ENCODE measurements at regions not wholly inside any gene's neighbourhood (a gene's known extent, or its start where the extent isn't known, plus 50 kb on each side); places are given as distances from the start of the nearest gene placed in this dataset.

DNA sequence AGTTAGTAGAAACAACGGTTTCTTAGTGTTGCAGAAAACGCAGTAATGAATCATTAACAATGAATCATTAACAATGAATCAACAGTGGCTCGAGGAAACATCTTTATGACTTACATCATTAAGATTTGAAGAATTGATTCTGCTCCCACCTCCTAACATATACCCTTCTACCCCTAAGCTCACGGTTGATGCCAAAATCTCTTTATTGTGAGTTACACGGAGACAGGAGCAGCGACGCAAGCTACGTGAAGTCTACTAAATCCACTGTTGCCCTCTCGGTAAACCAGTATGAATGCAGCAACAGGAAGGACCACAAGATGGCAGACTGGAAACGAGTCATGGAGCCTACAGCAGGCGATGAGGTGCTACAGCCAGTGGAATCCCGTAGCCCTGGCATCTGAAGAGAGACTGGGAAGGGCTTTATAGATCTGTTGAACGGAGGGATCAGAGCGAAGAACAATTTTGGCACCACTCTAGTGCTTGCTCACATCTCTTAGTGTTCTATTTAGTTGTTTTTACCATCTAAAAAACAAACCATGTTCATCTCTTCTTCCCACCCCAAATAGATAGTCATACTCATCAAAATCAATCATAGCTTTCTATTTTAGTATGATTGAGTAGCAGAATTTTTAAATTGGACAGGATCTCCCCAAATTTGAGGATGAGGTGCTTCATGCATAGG, 332.7 kb downstream of the DUSP6 start:
- H3K27ac Mint-ChIP-seq, result no peak overlapping the region
- H3K4me1 Mint-ChIP-seq, result peaks cover 2% of the 10 kb centered on the region
- TF ChIP-seq, protein P1, sequence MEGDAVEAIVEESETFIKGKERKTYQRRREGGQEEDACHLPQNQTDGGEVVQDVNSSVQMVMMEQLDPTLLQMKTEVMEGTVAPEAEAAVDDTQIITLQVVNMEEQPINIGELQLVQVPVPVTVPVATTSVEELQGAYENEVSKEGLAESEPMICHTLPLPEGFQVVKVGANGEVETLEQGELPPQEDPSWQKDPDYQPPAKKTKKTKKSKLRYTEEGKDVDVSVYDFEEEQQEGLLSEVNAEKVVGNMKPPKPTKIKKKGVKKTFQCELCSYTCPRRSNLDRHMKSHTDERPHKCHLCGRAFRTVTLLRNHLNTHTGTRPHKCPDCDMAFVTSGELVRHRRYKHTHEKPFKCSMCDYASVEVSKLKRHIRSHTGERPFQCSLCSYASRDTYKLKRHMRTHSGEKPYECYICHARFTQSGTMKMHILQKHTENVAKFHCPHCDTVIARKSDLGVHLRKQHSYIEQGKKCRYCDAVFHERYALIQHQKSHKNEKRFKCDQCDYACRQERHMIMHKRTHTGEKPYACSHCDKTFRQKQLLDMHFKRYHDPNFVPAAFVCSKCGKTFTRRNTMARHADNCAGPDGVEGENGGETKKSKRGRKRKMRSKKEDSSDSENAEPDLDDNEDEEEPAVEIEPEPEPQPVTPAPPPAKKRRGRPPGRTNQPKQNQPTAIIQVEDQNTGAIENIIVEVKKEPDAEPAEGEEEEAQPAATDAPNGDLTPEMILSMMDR (IDR thresholded peaks at IDR 0.05; ENCODE audit: unreplicated experiment), result peak; percentile 74
- no peaks in the 10 kb centered on the region for H3K36me3 Mint-ChIP-seq
- peaks cover 1% of the 10 kb centered on the region for H3K27me3 Mint-ChIP-seq (ENCODE audit: low read depth)
- no peaks in the 10 kb centered on the region for H3K9me3 Mint-ChIP-seq
- H3K4me3 Mint-ChIP-seq, result no peak overlapping the region
- DNase-seq (ENCODE audit: low spot score in 2 of 2, unreplicated experiment in 2 of 2), result peak; percentile 46 to 76

DNA sequence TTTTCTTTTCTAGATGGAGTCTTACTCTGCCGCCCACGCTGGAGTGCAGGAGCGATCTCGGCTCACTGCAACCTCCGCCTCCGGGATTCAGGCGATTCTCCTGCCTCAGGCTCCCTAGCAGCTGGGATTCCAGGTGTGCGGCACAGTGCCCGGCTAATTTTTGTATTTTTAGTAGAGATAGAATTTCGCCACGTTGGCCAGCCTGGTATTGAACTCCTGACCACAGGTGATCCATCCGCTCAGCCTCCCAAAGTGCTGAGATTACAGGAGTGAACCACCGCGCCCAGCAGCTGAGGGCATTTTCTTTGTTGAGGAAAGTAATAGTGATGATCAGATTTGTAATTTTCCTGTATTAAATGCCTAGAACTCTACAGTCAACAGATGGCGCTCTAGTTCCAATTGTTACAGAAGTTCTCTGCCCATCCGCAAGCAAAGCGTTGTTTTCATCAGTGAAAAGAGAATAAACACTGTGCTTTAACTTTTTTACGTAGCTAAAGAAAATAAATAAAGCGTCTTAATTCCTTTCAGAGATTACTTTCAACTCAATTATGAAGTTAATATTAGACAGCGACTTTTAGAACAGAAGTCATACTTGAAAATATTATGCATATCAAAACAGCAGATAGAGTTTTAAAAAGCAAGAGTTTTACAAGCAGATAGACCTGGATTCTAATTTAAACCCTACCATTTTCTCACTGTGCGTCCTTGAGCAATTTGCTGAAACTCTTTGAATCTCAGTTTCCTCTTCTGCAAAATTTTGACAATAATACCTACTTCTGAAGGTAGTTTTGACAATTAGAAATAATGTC, 335.1 kb downstream of the DUSP6 start:
- DNase-seq (ENCODE audit: low spot score in 2 of 2, unreplicated experiment in 2 of 2), result no peak
- TF ChIP-seq, protein P1 (IDR thresholded peaks at IDR 0.05; ENCODE audit: unreplicated experiment), result peak; percentile 59
- Mint-ChIP-seq H3K4me3 (peak overlapping the region; percentile 58), H3K36me3 (no peaks in the 10 kb centered on the region), H3K27ac (no peak overlapping the region), H3K9me3 (no peaks in the 10 kb centered on the region), H3K27me3 (ENCODE audit: low read depth) (peaks cover 1% of the 10 kb centered on the region), H3K4me1 (peaks cover 2% of the 10 kb centered on the region)

DNA sequence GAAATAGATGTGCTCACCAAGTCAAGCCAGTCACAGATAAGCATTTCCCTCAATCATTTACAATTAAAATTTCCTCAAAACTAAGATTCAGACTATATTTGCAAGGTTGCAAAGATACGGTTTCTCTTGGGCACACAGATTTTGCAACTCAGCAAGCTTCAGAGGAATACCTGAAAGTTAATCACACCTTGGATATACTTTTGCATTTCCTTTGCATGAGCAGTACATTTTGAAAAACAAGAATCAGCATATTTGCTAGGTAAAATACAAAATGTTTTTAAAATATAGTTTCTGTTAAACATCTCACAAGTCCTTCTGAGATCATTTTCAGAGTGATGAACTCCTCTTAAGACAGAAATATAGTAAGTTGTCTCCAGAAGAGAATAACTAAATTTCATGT, 336.9 kb downstream of the DUSP6 start:
- TF ChIP-seq, protein P1 (IDR thresholded peaks at IDR 0.05; ENCODE audit: unreplicated experiment), result no peak
- Mint-ChIP-seq H3K4me3 (no peak overlapping the region), H3K27me3 (ENCODE audit: low read depth) (peaks cover 1% of the 10 kb centered on the region), H3K27ac (no peak overlapping the region), H3K9me3 (no peaks in the 10 kb centered on the region), H3K36me3 (no peaks in the 10 kb centered on the region), H3K4me1 (peaks cover 2% of the 10 kb centered on the region)
- no peak for DNase-seq (ENCODE audit: low spot score in 2 of 2, unreplicated experiment in 2 of 2)

DNA sequence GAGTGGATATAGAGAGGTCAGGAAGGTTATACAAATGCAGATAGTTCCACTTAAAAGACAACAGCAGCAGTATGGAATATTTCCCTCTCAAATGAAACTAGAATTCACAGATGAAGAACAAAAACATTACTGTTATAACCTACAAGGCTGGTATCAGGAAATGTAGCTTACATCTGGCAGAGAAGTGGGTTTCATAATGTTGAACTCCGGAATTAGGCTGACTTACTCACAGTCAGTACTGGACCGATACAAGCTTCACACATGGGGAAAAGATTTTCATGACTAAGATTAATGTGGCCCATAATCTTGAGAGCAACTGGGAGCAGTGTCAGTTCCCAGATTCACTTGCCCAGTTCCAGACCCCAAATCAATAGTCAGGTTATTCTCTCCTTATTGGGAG, 353.9 kb downstream of the DUSP6 start:
- Mint-ChIP-seq H3K4me3 (no peak overlapping the region), H3K9me3 (no peaks in the 10 kb centered on the region), H3K4me1 (peaks cover 4% of the 10 kb centered on the region), H3K36me3 (no peaks in the 10 kb centered on the region), H3K27me3 (ENCODE audit: low read depth) (no peaks in the 10 kb centered on the region), H3K27ac (no peak overlapping the region)
- DNase-seq (ENCODE audit: low spot score in 2 of 2, unreplicated experiment in 2 of 2), result no peak
- TF ChIP-seq, protein P1 (IDR thresholded peaks at IDR 0.05; ENCODE audit: unreplicated experiment), result no peak

DNA sequence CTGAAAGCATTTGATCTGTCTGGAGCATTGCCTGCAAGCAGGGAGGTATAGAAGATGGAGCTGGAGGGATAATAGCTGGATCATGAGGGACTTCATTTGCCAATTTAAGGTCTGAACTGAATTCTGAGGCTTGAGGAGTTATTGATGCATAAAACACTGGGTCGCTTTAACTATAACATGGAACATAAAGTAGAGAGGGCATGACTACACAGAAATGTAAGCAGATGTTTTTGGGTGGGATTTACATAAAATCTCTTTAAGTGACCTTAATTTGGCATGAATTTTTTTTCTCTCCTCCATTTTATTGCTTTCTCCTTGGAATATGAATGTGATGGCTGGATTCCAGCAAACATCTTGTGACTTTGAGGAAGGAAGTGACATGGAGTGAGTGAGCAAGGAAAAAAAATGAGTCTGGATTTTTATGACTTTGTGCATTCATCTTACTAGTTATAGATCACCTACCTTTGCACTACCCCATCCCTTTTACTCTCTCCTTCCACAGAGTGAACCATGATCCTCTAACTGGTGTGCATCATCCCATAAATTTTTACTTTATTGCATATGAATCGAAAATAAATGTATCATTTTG, 356.0 kb downstream of the DUSP6 start:
- Mint-ChIP-seq H3K27me3 (ENCODE audit: low read depth) (no peaks in the 10 kb centered on the region), H3K36me3 (no peaks in the 10 kb centered on the region), H3K4me3 (no peak overlapping the region), H3K4me1 (peaks cover 9% of the 10 kb centered on the region), H3K9me3 (no peaks in the 10 kb centered on the region), H3K27ac (no peak overlapping the region)
- DNase-seq (ENCODE audit: low spot score in 2 of 2, unreplicated experiment in 2 of 2), result no peak
- TF ChIP-seq, protein P1 (IDR thresholded peaks at IDR 0.05; ENCODE audit: unreplicated experiment), result no peak
